HepG2 (cell line): ENCODE measurements at regions not wholly inside any gene's neighbourhood (a gene's known extent, or its start where the extent isn't known, plus 50 kb on each side); places are given as distances from the start of the nearest gene placed in this dataset.

Experiments used
- EZH2 ChIP-seq: conservative IDR thresholded peaks from 2 replicates; pipeline ENCODE4 v1.6.1; 2012; ENCODE audit warnings: mild to moderate bottlenecking, low read depth, low read length, moderate library complexity
- HBP1 ChIP-seq: IDR thresholded peaks from 2 replicates; pipeline ENCODE4 v1.6.1; 2016; ENCODE audit warnings: low read depth, control low read depth
- MAZ ChIP-seq, 2 experiments: sonication (generic) in 1 of 2; formaldehyde crosslinking in 1 of 2; IDR thresholded peaks; 2 replicates each; pipeline versions ENCODE4 v1.5.0 to v1.6.1; 2012 to 2020; ENCODE audit warnings: low read depth in 2 of 2, mild to moderate bottlenecking in 2 of 2, borderline replicate concordance in 1 of 2, improper control_type of control experiment in 1 of 2, low read length in 1 of 2, missing genetic modification reagents in 1 of 2, moderate library complexity in 1 of 2
- MIER2 ChIP-seq: IDR thresholded peaks from 2 replicates; pipeline ENCODE4 v1.6.1; 2016; ENCODE audit warnings: missing biosample characterization, missing genetic modification reagents
- SIN3A ChIP-seq: IDR thresholded peaks from 2 replicates; pipeline ENCODE4 v1.6.1; 2011; ENCODE audit warnings: low read depth, mild to moderate bottlenecking, control low read depth, low read length, borderline replicate concordance
- ZBED4 ChIP-seq: sonication (generic); formaldehyde crosslinking; IDR thresholded peaks from 2 replicates; pipeline ENCODE4 v1.4.0; 2020; ENCODE audit warnings: missing genetic modification reagents, borderline replicate concordance
- ZBTB4 ChIP-seq: sonication (generic); formaldehyde crosslinking; IDR thresholded peaks from 2 replicates; pipeline ENCODE4 v1.4.0; 2020; ENCODE audit warnings: missing genetic modification reagents, mild to moderate bottlenecking, borderline replicate concordance
- ZFP41 ChIP-seq: sonication (generic); formaldehyde crosslinking; IDR thresholded peaks from 2 replicates; pipeline ENCODE4 v1.4.0; 2020; ENCODE audit warnings: mild to moderate bottlenecking, missing genetic modification reagents, borderline replicate concordance
- ZNF766 ChIP-seq: sonication (generic); formaldehyde crosslinking; IDR thresholded peaks from 2 replicates; pipeline ENCODE4 v1.5.0; 2020; ENCODE audit warnings: missing genetic modification reagents, borderline replicate concordance
- TF ChIP-seq, protein P1 (sequence below): sonication (generic); formaldehyde crosslinking; conservative IDR thresholded peaks from 2 replicates; pipeline ENCODE4 v1.8.0; 2022; ENCODE audit warnings: missing genetic modification reagents

DNA sequence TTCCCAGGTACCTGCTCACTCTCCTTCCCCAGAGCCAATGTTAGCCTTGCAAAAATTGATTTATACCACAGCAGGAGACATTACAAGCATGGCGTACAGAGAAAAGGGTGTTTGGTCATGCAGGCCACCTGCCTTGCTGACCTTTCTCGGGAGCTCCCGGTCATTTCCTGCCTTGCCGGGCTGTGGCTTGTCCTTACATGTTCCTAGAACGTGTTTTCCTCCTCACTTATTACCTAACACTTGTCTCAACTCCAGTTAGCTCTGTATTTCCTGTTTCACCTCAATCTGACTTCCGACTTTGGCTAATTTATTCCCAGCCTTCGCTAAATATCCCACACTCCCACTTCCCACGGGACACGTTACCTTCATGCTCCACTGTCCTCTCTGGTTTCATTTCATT, 282.5 kb downstream of the ICE1 start:
- TF ChIP-seq SIN3A (no peak), ZNF766 (no peak), ZBTB4 (CRISPR knock-in tag) (no peak), ZFP41 (CRISPR knock-in tag) (no peak), EZH2 (no peak), MAZ (IDR thresholded peaks at IDR 0.05; ENCODE audit: borderline replicate concordance, low read depth, low read length) (no peak), MAZ (CRISPR knock-in tag; IDR thresholded peaks at IDR 0.05; ENCODE audit: low read depth) (no peak), HBP1 (CRISPR knock-in tag) (no peak), MIER2 (CRISPR knock-in tag) (no peak), ZBED4 (CRISPR knock-in tag) (no peak)
- TF ChIP-seq, protein P1, sequence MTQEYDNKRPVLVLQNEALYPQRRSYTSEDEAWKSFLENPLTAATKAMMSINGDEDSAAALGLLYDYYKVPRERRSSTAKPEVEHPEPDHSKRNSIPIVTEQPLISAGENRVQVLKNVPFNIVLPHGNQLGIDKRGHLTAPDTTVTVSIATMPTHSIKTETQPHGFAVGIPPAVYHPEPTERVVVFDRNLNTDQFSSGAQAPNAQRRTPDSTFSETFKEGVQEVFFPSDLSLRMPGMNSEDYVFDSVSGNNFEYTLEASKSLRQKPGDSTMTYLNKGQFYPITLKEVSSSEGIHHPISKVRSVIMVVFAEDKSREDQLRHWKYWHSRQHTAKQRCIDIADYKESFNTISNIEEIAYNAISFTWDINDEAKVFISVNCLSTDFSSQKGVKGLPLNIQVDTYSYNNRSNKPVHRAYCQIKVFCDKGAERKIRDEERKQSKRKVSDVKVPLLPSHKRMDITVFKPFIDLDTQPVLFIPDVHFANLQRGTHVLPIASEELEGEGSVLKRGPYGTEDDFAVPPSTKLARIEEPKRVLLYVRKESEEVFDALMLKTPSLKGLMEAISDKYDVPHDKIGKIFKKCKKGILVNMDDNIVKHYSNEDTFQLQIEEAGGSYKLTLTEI (CRISPR knock-in tag) = no peak
